Bronchial epithelial cell (primary cell): ENCODE measurements at regions not wholly inside any gene's neighbourhood (a gene's known extent, or its start where the extent isn't known, plus 50 kb on each side); places are given as distances from the start of the nearest gene placed in this dataset.

Experiments used
- DNase-seq: peaks from one replicate; pipeline ENCODE4 v3.0.0-alpha.2; 2010; ENCODE audit warnings: low read depth
- FAIRE-seq: peaks from 2 replicates; lab custom pipeline; 2011; peaks lifted over from hg19 to GRCh38; lab: Jason Lieb, UNC
- H3K27me3 ChIP-seq: 2 replicates; pipeline ENCODE4 v1.5.1; 2011; ENCODE audit warnings: low read length; ENCODE audit not compliant: control insufficient read depth, insufficient read depth
- H3K36me3 ChIP-seq: 2 replicates; pipeline ENCODE4 v1.5.1; 2011; ENCODE audit warnings: low read length; ENCODE audit not compliant: control insufficient read depth, insufficient read depth
- H3K4me3 ChIP-seq: 2 replicates; pipeline ENCODE4 v1.5.1; 2011; ENCODE audit warnings: mild to moderate bottlenecking, low read depth, low read length, control low read depth
- CTCF ChIP-seq: IDR thresholded peaks from 2 replicates; pipeline ENCODE4 v1.5.1; 2011; ENCODE audit warnings: mild to moderate bottlenecking, moderate library complexity, low read length, control low read depth, inconsistent platforms; ENCODE audit not compliant: insufficient read depth, severe bottlenecking

- no peak for TF ChIP-seq CTCF
- FAIRE-seq (no peak), DNase-seq (no peak)
- no peak overlapping the region for H3K4me3 ChIP-seq
- no peaks in the 10 kb centered on the region for H3K36me3 ChIP-seq
- no peaks in the 10 kb centered on the region for H3K27me3 ChIP-seq
Observed at GRCh38 chr4:181162266-181162665, 1080.9 kb upstream of the TENM3 start.

- FAIRE-seq (no peak), DNase-seq (no peak)
- no peak for TF ChIP-seq CTCF
- no peaks in the 10 kb centered on the region for H3K36me3 ChIP-seq
- H3K27me3 ChIP-seq, result no peaks in the 10 kb centered on the region
- H3K4me3 ChIP-seq, result no peak overlapping the region
Observed at GRCh38 chr4:181162676-181163075, 1080.5 kb upstream of the TENM3 start.

DNA sequence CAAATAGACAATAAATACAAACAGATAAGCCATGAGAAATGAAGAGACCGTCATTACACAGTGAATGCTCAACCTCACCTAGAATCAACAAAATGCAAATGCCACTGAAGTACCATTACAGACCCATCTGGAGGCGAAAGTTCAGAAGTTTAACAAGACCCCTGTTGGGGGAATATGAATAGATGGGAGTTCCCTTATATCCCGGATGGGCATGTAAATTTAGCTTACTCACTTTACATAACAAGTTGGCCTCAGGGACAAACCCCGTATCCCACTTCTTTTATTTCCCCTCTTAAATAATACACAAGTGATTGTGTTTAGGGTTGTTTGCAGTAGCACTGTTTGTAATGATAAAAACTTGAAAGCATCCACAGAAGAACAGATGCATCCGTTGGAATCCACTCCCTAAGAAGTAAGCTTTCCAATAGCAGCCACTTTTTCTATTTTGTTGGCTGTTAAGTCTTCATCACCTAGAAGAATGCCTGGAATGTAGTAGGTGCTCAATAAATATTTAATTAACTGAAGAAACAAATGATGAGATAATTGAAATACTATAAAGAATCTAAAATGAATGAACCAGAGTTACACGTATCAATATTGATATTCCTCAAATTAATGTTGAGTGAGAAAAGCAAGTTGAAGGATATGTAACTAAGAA, 1076.3 kb upstream of the TENM3 start:
- Histone ChIP-seq H3K27me3 (no peaks in the 10 kb centered on the region), H3K36me3 (no peaks in the 10 kb centered on the region), H3K4me3 (no peak overlapping the region)
- no peak for TF ChIP-seq CTCF
- FAIRE-seq (no peak), DNase-seq (no peak)

- no peak for FAIRE-seq
- Histone ChIP-seq H3K4me3 (no peak overlapping the region), H3K27me3 (no peaks in the 10 kb centered on the region), H3K36me3 (no peaks in the 10 kb centered on the region)
- TF ChIP-seq CTCF, result no peak
- DNase-seq, result no peak
Observed at GRCh38 chr4:181168011-181168805, 1075.0 kb upstream of the TENM3 start.

DNA sequence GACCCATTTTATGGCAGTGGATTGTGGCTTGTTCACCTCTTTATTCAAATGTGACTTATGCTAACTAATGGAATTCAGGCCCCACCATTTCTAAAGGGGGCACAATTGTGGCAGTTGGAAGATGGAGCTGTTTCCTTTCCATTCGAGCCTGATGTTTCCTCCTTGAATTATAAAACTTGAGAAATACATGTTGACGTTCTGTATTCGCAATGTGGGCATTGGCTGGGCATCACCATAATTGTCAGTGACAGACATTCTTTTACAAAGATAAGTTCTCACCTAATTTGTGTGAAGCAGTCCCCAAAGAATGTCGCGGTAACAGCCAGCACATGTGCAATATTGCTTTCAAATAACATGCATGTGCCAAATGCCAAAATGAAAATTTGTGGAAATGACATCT, 1070.2 kb upstream of the TENM3 start:
- no peak overlapping the region for H3K4me3 ChIP-seq
- no peak for TF ChIP-seq CTCF
- FAIRE-seq (no peak), DNase-seq (no peak)
- H3K27me3 ChIP-seq, result no peaks in the 10 kb centered on the region
- no peaks in the 10 kb centered on the region for H3K36me3 ChIP-seq
